ENCODE measurements at regions not wholly inside any gene's neighbourhood (a gene's known extent, or its start where the extent isn't known, plus 50 kb on each side); places are given as distances from the start of the nearest gene placed in this dataset.
"Not testable (repeated sequence)": the region's sequence is repeated elsewhere in the genome, so short reads cannot be mapped to it uniquely, and the experiment has no call there.

GRCh38 chr6:76518443-76518842 is 446.0 kb upstream of the IMPG1 start:
- H3K27ac ChIP-seq: no peak overlapping the region
- TF ChIP-seq CTCF (IDR thresholded peaks at IDR 0.05) (no peak), POLR2A (IDR thresholded peaks at IDR 0.05) (no peak)
- peaks cover 0 to 2% (median 0%) of the 10 kb centered on the region in 4 donors for H3K9me3 ChIP-seq

DNA sequence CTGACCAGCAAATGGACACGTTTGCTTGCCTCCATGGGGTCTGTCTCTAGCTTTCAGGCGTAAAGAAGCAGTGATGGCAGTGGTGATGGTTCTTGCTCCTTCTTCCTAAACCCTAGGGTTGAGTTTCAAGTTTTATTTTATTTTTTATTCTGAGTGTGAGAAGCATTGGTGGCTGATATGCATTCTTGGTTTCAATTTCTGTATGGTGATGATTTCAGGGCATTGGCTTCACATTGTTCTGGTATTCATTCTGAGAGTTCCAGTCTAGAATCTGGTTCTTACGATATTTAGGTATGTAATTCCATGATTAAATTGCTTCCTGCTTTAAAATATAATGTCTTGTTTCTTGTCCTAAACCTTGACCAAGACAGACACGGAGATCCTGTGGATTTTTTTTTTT is 444.5 kb upstream of the IMPG1 start:
- no peak overlapping the region for H3K27ac ChIP-seq
- H3K9me3 ChIP-seq: no peaks in the 10 kb centered on the region
- H3K27me3 ChIP-seq: no peaks in the 10 kb centered on the region
- TF ChIP-seq CTCF (IDR thresholded peaks at IDR 0.05) (no peak), POLR2A (IDR thresholded peaks at IDR 0.05) (no peak)
- DNase-seq: no peak
- H3K4me1 ChIP-seq: no peaks in the 10 kb centered on the region
- H3K4me3 ChIP-seq: no peak overlapping the region
- H3K36me3 ChIP-seq: no peaks in the 10 kb centered on the region

More at GRCh38 chr6:76518443-76518842, 446.0 kb upstream of the IMPG1 start:
- Histone ChIP-seq H3K4me1 (no peaks in the 10 kb centered on the region), H3K4me3 (no peak overlapping the region), H3K27me3 (no peaks in the 10 kb centered on the region), H3K36me3 (no peaks in the 10 kb centered on the region)
- DNase-seq: no peak

- DNase-seq: no peak
- H3K4me1 ChIP-seq: no peaks in the 10 kb centered on the region
Observed at GRCh38 chr6:76510489-76510888, 438.0 kb upstream of the IMPG1 start.

DNA sequence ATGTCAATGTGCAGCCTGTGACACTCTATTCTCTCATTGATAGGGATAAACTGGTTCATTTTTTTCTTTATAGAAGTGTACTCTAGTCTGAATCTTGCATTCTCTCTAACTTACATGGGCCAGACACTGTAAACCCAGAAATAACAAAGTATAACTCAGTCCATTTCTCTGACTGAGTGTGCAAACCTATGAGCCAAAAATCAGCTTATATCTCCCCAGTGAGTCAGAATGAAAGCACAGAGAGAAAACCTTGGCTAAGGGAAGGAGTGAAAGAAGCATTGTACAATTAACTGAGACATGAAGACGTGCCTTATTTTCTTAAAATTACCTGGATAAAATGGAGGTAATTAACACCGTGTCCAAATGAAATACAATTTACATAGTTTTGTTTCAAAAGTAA is 436.9 kb upstream of the IMPG1 start:
- no peaks in the 10 kb centered on the region for H3K9me3 ChIP-seq
- no peaks in the 10 kb centered on the region for H3K4me1 ChIP-seq
- no peaks in the 10 kb centered on the region for H3K36me3 ChIP-seq
- no peak overlapping the region for H3K27ac ChIP-seq
- no peak overlapping the region for H3K4me3 ChIP-seq
- no peak for TF ChIP-seq CTCF (IDR thresholded peaks at IDR 0.05)
- no peak for TF ChIP-seq POLR2A (IDR thresholded peaks at IDR 0.05)
- no peaks in the 10 kb centered on the region for H3K27me3 ChIP-seq
- DNase-seq: no peak

More at GRCh38 chr6:76510489-76510888, 438.0 kb upstream of the IMPG1 start:
- Histone ChIP-seq H3K27ac (no peak overlapping the region), H3K27me3 (no peaks in the 10 kb centered on the region), H3K9me3 (no peaks in the 10 kb centered on the region), H3K36me3 (no peaks in the 10 kb centered on the region), H3K4me3 (no peak overlapping the region)
- no peak for TF ChIP-seq CTCF (IDR thresholded peaks at IDR 0.05)
- no peak for TF ChIP-seq POLR2A (IDR thresholded peaks at IDR 0.05)

DNA sequence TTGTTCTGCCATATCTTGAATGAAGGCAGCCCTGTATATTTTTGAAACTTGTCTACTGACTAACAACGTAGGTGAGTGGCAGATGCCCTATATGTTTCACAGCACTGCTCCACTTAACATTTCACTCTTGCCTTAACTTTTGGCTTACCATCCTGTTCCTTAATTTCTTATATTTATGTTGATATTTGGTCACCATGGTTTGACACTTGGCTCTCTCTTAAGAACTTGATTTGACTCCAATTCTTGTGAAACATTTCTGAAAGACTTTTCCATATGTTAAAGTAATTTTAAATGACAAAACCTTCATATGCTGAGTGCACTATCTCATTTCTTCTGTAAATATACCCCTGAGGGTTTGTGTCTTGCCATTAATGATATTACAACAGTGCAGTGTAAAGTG is 434.3 kb upstream of the IMPG1 start:
- Histone ChIP-seq H3K4me1 (no peaks in the 10 kb centered on the region), H3K27ac (no peak overlapping the region), H3K9me3 (no peaks in the 10 kb centered on the region), H3K4me3 (no peak overlapping the region), H3K36me3 (no peaks in the 10 kb centered on the region), H3K27me3 (no peaks in the 10 kb centered on the region)
- no peak for TF ChIP-seq CTCF (IDR thresholded peaks at IDR 0.05)
- no peak for TF ChIP-seq POLR2A (IDR thresholded peaks at IDR 0.05)
- DNase-seq: no peak

GRCh38 chr6:76495909-76496308 is 423.4 kb upstream of the IMPG1 start:
- Histone ChIP-seq H3K9me3 (peaks cover 0 to 3% (median 1%) of the 10 kb centered on the region in 4 donors), H3K27me3 (no peaks in the 10 kb centered on the region), H3K4me1 (no peaks in the 10 kb centered on the region), H3K4me3 (no peak overlapping the region), H3K36me3 (no peaks in the 10 kb centered on the region), H3K27ac (no peak overlapping the region)
- DNase-seq: no peak
- TF ChIP-seq CTCF (IDR thresholded peaks at IDR 0.05): no peak
- no peak for TF ChIP-seq POLR2A (IDR thresholded peaks at IDR 0.05)

DNA sequence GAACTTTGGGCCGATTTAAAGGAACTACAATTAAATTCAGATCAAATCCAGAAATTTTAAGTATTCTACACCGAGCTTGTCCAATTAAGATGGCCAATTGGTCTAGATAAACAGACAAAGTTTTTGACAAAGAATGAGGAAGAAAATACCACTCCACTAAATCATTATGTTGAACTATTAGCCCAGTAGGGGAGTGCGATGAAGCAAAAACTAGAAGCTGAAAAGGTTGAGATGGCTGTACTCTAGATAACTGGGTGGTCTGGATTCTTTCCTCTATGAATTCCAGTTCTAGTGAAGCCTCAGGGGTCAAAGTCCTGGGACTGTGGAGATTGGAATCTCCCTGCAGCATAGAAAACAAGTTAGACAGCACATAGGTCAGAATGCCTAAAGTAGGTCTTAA is 418.9 kb upstream of the IMPG1 start:
- H3K27ac ChIP-seq, H3K9me3 ChIP-seq, H3K4me1 ChIP-seq, H3K4me3 ChIP-seq, H3K27me3 ChIP-seq, DNase-seq, H3K36me3 ChIP-seq: not testable (repeated sequence)

Data from Peyer's patch (tissue), 4 donors.